T-helper 1 cell treated with Interleukin-12 subunit alpha and Interleukin-12 subunit beta and Interleukin-4 antibody, amounts not matched to agents 30 ng/mL and 1 ng/mL, for 36 hours (primary cell): ENCODE measurements at regions not wholly inside any gene's neighbourhood (a gene's known extent, or its start where the extent isn't known, plus 50 kb on each side); places are given as distances from the start of the nearest gene placed in this dataset.
"Not testable (repeated sequence)": the region's sequence is repeated elsewhere in the genome, so short reads cannot be mapped to it uniquely, and the experiment has no call there.

Source experiments
- intact Hi-C: fragments of 100-400 bp; cut with micrococcal nuclease; formaldehyde crosslinking; loops from one replicate; pipeline ENCODE4 v1.15.1; 2024

DNA sequence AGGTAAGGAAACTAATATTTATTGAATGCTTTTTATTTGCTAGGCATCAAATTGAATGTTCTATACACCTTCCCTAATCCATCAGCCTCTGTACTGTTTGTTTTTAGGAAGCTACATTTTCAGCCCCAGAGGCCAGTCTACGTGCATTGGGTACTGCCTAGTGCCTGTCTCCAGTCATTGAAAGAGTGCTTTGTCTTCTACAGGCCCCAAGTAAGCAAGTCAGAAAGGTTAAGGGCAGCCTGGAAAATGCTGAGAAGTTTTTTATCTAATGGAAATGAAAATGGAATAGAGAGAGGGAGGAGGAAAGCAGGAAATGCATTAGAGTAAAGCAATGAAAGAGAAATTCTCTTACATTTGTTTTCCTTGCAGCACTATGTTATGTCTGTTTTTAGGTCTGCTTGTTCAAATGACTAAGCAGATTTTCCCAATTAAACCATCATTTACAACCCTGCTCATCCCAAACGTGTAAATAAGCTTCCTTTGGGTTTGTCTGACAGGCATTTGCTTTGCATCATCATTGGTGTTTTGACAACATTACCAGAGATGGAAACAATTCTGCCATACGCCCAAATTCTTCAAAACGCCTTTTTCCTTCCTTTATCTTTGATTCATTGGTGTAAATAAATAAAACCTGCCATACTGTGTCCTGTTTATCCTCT lies 116.0 kb upstream of the GOT2 start:
- intact Hi-C loops = no loop called here

- intact Hi-C loops = no loop called here
Measured at GRCh38 chr16:58848662-58849002, 114.5 kb upstream of the GOT2 start.

- intact Hi-C loops = no loop called here
Measured at GRCh38 chr16:58847902-58848661, 114.0 kb upstream of the GOT2 start.

- intact Hi-C loops = not testable (repeated sequence)
Measured at GRCh38 chr16:58846226-58846625, 112.1 kb upstream of the GOT2 start.

DNA sequence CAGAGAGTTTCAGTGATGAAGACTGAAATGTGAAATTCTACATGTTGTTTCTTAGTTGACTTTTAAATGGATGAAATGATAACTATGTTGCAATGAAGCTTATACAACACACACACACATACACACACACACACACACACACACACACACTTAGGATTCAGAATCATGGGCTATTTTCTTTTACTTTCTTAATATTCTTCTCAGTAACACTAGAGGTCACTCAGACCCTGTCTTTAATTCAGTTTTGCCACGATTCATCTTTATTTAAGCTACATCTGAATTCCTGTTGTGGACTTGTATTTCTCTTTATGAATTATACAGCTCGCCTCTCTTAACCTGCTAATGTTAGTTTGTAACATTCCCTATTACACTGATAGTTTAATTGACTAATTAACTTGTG lies 109.6 kb upstream of the GOT2 start:
- intact Hi-C loops = no loop called here

- intact Hi-C loops = no loop called here
Measured at GRCh38 chr16:58842746-58843145, 108.6 kb upstream of the GOT2 start.

GRCh38 chr16:58842156-58842555 lies 108.0 kb upstream of the GOT2 start:
- intact Hi-C loops = no loop called here

DNA sequence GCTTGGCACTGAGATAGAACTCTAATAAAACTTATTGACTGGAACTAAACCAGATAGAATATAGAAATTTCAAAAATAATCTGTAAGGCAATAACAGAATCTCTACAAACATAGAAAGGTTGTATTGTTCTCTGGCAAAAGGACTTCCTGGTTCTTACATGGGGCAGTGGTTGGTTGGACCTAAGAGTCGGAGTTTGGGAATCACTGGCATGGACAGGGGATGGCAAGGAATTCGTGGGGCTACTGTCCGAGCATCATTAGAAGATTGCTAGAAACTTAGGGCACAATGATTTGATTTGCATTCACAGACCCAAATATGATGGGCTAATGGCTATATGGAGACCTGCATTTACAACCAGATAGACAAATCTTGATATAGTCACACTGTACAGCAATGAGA lies 103.8 kb upstream of the GOT2 start:
- intact Hi-C loops = no loop called here

- intact Hi-C loops = no loop called here
Measured at GRCh38 chr16:58836427-58836826, 102.3 kb upstream of the GOT2 start.

DNA sequence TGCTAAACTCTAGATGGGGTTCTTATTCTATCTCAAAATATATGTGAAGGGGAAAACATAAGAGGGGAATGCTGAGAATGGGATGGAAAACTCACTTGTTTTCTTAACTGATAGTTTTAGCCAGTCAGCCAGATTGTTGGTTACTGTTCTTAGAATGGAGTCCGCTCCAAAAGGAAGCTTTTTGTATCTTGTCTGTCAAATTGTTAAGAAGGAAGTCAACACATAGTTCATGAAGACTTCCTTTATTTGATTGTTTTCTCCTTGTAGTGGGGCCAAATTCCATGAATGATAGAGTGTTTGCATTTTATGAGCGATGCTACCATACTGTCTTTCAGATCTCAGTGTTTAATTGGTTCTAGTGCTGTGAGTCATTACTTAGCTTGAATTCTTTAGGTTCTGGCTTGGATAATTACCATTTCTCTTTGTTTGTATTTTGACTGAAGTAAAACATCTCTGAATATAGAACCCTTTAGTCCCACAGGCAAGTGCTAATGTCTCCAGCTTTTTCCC lies 98.3 kb upstream of the GOT2 start:
- intact Hi-C loops = no loop called here

- intact Hi-C loops = no loop called here
Measured at GRCh38 chr16:58831386-58831785, 97.3 kb upstream of the GOT2 start.

GRCh38 chr16:58828901-58829545 lies 94.9 kb upstream of the GOT2 start:
- intact Hi-C loops = no loop called here

DNA sequence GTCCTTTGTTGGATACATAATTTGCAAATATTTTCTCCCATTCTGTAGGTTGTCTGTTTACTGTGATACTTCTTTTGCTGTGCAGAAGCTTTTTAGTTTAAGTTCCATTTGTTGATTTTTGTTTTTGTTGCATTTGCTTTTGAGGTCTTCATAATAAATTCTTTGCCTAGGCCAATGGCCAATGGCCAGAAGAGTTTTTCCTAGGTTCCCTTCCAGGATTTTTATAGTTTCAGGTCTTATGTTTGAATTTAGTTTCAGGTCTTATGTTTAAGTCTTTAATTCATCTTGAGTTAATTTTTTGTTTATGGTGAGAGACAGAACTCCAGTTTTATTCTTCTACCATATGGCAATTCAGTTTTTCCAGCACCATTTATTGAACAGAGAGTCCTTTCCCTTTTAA lies 90.1 kb upstream of the GOT2 start:
- intact Hi-C loops = no loop called here

DNA sequence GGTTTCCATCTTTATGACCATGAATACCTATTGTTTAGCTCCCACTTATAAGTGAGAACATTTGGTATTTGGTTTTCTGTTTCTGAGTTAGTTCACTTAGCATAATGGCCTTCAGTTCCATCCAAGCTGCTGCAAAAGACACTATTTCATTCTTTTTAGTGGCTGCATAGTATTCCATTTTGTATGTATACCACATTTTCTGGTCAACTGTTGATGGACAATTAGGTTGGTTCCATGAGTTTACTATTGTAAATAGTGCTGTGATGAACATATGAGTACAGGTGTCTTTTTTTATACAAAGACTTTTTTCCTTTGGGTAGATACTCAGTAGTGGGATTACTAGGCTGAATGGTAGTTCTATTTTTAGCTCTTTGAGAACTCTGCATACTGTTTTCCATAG lies 87.8 kb upstream of the GOT2 start:
- intact Hi-C loops = no loop called here

DNA sequence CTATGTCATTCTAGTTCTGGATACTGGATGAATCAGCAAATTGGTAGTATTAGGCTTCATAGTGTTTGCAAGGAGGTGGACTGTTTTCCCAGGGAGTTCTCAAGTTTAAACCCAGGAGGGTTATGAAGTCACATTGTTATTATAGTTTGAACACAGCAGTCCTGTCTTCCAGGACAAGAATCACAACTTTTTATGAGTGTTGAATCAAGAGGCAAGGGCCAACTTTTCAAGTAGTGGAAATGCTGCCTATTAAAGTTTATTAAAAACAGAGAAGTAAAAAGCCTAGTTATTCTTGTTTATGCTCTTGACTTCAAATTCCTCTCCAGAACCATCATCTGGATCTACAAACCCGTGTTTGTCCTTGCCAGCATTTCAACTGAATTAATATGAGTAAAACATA lies 86.3 kb upstream of the GOT2 start:
- intact Hi-C loops = no loop called here

- intact Hi-C loops = no loop called here
Measured at GRCh38 chr16:58815181-58815888, 81.2 kb upstream of the GOT2 start.

GRCh38 chr16:58814348-58814801 lies 80.3 kb upstream of the GOT2 start:
- intact Hi-C loops = loop anchor here (5.0 kb wide), 1 partner anchor 1388 kb away; no protein-coding TSS in a partner anchor

DNA sequence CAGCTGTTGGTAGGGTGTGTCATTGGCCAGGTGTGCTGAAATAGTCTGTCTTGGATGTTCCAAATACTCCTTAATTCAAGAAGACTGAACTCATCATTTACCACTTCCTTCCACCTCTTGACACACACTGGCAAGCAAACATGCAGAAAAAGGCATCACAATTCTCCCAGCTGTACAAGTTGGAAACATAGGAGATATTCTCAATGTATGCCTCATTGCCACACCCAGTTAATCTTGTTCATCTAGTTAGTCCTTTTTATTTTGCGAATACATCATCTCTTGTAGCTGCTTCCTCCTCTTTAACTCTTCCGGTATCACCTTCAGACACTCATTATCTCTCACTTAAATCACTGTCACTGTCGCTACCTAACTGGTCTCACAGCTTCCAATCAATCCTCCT lies 75.1 kb upstream of the GOT2 start:
- intact Hi-C loops = no loop called here

DNA sequence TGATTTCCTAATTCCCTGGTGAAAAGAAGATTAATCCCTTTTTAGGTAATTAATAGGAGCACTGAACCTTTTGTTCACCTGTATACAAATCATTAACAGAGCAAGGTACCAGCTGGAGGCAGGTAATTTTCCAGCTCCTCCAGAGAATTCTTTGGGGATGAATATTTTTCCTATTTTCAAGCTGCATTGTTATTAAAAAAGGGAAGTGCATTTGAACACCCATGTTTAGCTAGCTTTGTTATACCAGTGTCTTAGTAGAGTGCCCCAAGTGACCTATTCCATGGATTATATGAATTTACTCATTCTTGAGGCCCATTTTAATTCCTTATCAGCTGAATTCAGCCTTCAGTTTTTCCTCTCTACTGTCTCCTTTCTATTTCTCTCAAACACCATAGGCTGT lies 73.2 kb upstream of the GOT2 start:
- intact Hi-C loops = no loop called here

DNA sequence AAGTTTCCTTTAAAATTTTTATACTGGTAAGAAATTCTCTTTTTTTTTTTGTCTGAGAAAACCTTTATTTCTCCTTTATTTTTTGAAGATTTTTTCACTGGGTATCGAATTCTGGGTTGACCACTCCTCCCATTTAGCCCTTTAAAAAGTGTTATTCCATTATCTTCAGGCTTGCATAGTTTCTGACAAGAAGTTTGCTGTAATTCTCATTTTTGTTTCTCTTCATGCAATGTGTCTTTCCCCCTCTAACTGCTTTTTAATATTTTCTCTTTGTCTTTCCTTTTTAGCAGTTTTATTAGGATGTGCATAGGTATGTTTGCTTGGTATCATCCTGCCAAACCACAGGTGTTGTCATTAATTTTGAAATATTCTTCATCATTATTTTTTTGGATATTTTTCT lies 67.7 kb upstream of the GOT2 start:
- intact Hi-C loops = no loop called here

- intact Hi-C loops = no loop called here
Measured at GRCh38 chr16:58797137-58797801, 63.2 kb upstream of the GOT2 start.
